ENCODE measurements at regions not wholly inside any gene's neighbourhood (a gene's known extent, or its start where the extent isn't known, plus 50 kb on each side); places are given as distances from the start of the nearest gene placed in this dataset.

DNA sequence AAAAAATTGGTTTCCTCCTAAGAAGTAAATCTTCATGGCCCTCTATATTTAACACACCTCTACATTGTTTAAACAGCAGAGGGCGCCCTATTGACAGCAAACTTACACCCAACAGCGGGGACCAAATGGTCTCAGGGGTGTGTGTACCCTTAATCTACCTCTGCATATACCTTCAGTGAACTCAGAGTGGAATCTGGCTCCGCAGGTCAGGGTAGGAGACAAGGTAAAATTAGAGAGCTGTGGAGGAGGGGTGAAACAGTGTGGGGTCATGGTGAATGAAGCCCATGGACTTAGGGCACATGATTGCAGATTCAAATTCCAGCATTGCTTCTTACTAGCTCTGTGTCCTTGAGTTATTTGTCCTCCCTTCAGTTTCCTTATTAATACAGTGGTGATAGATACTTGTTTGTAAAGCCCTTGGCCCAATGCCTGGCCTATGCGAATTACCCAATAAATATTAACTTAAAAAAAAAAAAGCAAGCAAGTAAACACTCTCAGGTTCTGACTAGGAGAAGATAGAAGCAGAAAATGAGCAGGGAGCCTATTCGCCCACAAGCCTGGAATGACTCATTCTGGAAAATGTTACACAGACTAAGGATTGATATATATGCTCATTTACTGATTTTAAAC is 122.9 kb downstream of the CAVIN4 start:
- H3K36me3 ChIP-seq, result no peaks in the 10 kb centered on the region
- no peaks in the 10 kb centered on the region for H3K4me1 ChIP-seq (ENCODE audit: control insufficient read depth in 1 of 2, insufficient read depth in 1 of 2, low read depth in 1 of 2, low read length in 1 of 2)
- no peaks in the 10 kb centered on the region for H3K27me3 ChIP-seq
- H3K9me3 ChIP-seq, result no peaks in the 10 kb centered on the region
- no peak overlapping the region for H3K27ac ChIP-seq
- TF ChIP-seq, protein P1, sequence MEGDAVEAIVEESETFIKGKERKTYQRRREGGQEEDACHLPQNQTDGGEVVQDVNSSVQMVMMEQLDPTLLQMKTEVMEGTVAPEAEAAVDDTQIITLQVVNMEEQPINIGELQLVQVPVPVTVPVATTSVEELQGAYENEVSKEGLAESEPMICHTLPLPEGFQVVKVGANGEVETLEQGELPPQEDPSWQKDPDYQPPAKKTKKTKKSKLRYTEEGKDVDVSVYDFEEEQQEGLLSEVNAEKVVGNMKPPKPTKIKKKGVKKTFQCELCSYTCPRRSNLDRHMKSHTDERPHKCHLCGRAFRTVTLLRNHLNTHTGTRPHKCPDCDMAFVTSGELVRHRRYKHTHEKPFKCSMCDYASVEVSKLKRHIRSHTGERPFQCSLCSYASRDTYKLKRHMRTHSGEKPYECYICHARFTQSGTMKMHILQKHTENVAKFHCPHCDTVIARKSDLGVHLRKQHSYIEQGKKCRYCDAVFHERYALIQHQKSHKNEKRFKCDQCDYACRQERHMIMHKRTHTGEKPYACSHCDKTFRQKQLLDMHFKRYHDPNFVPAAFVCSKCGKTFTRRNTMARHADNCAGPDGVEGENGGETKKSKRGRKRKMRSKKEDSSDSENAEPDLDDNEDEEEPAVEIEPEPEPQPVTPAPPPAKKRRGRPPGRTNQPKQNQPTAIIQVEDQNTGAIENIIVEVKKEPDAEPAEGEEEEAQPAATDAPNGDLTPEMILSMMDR (IDR thresholded peaks at IDR 0.05), result no peak
- no peak overlapping the region for H3K4me3 ChIP-seq (ENCODE audit: low read depth in 1 of 2, low read length in 1 of 2)

DNA sequence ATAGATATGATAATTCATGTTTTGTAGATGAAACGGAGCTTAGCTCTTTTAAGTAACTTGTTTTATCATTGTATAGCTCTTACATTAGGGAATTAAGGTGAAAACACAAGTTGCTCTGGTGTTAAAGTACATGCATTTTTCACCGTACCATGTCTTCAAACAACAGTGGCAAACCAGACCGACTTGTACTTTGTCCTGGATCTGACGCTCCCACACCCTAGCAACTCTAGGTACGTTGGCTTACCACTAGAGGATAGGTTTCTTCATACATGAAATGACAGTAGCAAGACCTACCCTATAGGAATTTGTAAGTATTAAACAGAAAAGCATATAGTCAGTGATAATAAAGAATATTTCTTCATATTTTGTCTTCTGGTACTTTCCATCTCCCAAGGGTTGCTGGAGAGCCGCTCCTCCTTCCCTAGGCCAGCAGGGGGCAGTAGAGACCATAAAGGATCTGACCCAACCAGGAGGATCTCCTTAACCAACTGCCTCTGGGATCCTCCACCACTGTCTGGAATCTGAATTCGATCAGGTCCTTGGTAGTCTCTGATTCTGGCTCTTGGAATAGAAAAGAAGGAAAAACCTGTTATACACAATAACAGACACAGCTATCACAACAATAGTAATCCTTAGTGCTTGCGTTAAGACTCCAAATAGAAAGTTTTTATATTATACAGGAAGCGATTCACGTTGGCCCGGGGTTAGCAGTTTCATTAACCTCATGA is 136.7 kb downstream of the CAVIN4 start:
- no peaks in the 10 kb centered on the region for H3K36me3 ChIP-seq
- H3K27ac ChIP-seq, result no peak overlapping the region
- TF ChIP-seq, protein P1 (IDR thresholded peaks at IDR 0.05), result peak; percentile 47
- no peaks in the 10 kb centered on the region for H3K27me3 ChIP-seq
- H3K4me3 ChIP-seq (ENCODE audit: low read depth in 1 of 2, low read length in 1 of 2), result no peak overlapping the region
- H3K9me3 ChIP-seq, result no peaks in the 10 kb centered on the region
- no peaks in the 10 kb centered on the region for H3K4me1 ChIP-seq (ENCODE audit: control insufficient read depth in 1 of 2, insufficient read depth in 1 of 2, low read depth in 1 of 2, low read length in 1 of 2)

DNA sequence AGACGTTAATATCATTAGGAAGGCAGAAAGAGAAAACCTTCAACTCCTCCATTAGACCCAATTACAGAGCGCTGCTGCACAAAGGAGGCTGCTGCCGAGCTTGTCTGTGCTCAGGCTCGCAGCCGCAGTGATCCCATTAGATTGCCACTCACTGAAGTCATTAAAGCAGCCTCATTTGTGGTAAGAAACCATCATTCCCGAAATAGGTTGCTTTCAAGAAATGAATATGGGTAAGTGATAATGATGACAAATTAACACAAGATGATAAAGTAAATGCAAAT is 137.2 kb downstream of the CAVIN4 start:
- no peak overlapping the region for H3K4me3 ChIP-seq (ENCODE audit: low read depth in 1 of 2, low read length in 1 of 2)
- TF ChIP-seq, protein P1 (IDR thresholded peaks at IDR 0.05), result no peak
- H3K27me3 ChIP-seq, result no peaks in the 10 kb centered on the region
- no peak overlapping the region for H3K27ac ChIP-seq
- no peaks in the 10 kb centered on the region for H3K4me1 ChIP-seq (ENCODE audit: control insufficient read depth in 1 of 2, insufficient read depth in 1 of 2, low read depth in 1 of 2, low read length in 1 of 2)
- H3K9me3 ChIP-seq, result no peaks in the 10 kb centered on the region
- H3K36me3 ChIP-seq, result no peaks in the 10 kb centered on the region

DNA sequence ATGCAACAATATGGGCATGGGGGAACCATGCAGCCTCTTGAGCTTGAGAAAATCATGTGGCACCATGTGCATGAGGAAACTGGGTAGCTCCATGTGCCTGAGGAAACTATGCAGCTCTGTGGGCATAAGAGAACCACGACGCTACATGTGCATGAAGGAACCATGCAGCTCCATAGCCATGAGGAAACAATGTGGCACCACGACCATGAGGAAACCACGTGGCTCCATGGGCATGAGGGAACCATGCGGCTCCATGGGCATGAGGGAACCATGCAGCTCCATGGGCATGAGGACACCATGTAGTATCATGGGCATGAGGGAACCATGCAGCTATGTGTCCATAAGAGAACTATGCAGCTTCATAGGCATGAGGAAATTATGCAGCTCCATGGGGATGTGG is 140.8 kb downstream of the CAVIN4 start:
- H3K9me3 ChIP-seq, result no peaks in the 10 kb centered on the region
- H3K27ac ChIP-seq, result no peak overlapping the region
- TF ChIP-seq, protein P1 (IDR thresholded peaks at IDR 0.05), result no peak
- H3K4me1 ChIP-seq (ENCODE audit: control insufficient read depth in 1 of 2, insufficient read depth in 1 of 2, low read depth in 1 of 2, low read length in 1 of 2), result no peaks in the 10 kb centered on the region
- H3K27me3 ChIP-seq, result no peaks in the 10 kb centered on the region
- H3K4me3 ChIP-seq (ENCODE audit: low read depth in 1 of 2, low read length in 1 of 2), result no peak overlapping the region
- no peaks in the 10 kb centered on the region for H3K36me3 ChIP-seq

DNA sequence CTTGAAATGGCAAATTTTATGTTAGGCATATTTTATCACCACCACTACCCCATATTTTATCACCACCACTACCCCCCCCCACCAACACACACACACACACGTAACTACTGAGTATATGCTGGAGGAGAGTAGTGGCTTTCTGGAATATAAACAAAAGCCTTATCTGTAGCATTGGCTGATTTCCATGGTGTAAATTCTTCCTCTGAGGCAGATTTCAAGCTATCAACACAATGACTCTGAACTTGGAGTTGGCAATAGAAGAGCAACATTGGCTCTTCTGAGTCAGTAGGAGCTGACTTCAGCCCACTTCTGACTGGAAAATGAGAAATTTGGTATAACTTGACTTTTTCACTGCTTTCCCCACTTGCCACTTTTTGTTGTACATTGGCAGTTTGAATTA is 143.0 kb downstream of the CAVIN4 start:
- Histone ChIP-seq H3K4me3 (ENCODE audit: low read depth in 1 of 2, low read length in 1 of 2) (no peak overlapping the region), H3K27ac (no peak overlapping the region), H3K27me3 (no peaks in the 10 kb centered on the region), H3K36me3 (no peaks in the 10 kb centered on the region), H3K4me1 (ENCODE audit: control insufficient read depth in 1 of 2, insufficient read depth in 1 of 2, low read depth in 1 of 2, low read length in 1 of 2) (no peaks in the 10 kb centered on the region), H3K9me3 (no peaks in the 10 kb centered on the region)
- TF ChIP-seq, protein P1 (IDR thresholded peaks at IDR 0.05), result no peak

All from neutrophil (primary cell).